NCI-H2227 treated with DMSO at 0.1 percent for 48 hours (cell line): ENCODE measurements at regions not wholly inside any gene's neighbourhood (a gene's known extent, or its start where the extent isn't known, plus 50 kb on each side); places are given as distances from the start of the nearest gene placed in this dataset.

Experiments
- DNase-seq: peaks from one replicate; lab custom pipeline; 2025; lab: John Stamatoyannopoulos, UW

GRCh38 chr5:32503261-32503660 is 58.7 kb upstream of the ZFR start:
- no peak for DNase-seq

- DNase-seq, result no peak
These were observed 56.8 kb upstream of the ZFR start for GRCh38 chr5:32501071-32502002.

GRCh38 chr5:32500181-32500580 is 55.6 kb upstream of the ZFR start:
- DNase-seq, result no peak

- DNase-seq, result no peak
These were observed 54.7 kb upstream of the ZFR start for GRCh38 chr5:32499261-32499660.

GRCh38 chr5:32498484-32498883 is 53.9 kb upstream of the ZFR start:
- no peak for DNase-seq

- DNase-seq, result no peak
These were observed 51.6 kb upstream of the ZFR start for GRCh38 chr5:32496104-32496503.

GRCh38 chr5:32494827-32495226 is 50.3 kb upstream of the ZFR start:
- DNase-seq, result no peak
